22Rv1 (cell line): ENCODE measurements at regions not wholly inside any gene's neighbourhood (a gene's known extent, or its start where the extent isn't known, plus 50 kb on each side); places are given as distances from the start of the nearest gene placed in this dataset.

ENCODE experiments used
- CTCF ChIP-seq: fragments of 450-650 bp; IDR thresholded peaks from 2 replicates; pipeline ENCODE4 v1.5.1; 2017; ENCODE audit warnings: mild to moderate bottlenecking
- ZFX ChIP-seq: fragments of 450-650 bp; IDR thresholded peaks from 2 replicates; pipeline ENCODE4 v1.6.1; 2017; ENCODE audit warnings: antibody characterized with exemption, borderline replicate concordance

DNA sequence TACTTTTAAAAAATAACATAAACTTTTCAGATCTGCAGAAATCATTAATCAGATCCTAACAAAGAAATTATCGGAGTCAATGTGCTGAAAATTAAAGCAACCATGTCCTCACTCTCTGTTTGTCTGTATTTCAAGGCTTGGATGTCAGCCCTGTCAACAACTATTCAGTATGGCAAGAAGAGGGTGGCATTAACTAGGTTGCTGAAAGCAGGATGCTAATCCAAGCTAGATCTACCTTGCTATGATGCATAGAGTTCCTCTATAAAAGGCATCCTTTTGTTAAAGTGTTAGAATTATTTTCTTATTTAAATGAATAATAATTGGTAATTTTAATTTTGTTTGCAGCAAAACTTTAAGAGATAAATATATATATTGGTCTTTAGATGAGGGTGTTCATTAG is 800.8 kb downstream of the CDH11 start:
- no peak for TF ChIP-seq CTCF
- no peak for TF ChIP-seq ZFX
